ENCODE measurements at regions not wholly inside any gene's neighbourhood (a gene's known extent, or its start where the extent isn't known, plus 50 kb on each side); places are given as distances from the start of the nearest gene placed in this dataset.

GRCh38 chr2:237016121-237016915 lies 69.4 kb upstream of the COPS8 start:
- no peak for DNase-seq

DNA sequence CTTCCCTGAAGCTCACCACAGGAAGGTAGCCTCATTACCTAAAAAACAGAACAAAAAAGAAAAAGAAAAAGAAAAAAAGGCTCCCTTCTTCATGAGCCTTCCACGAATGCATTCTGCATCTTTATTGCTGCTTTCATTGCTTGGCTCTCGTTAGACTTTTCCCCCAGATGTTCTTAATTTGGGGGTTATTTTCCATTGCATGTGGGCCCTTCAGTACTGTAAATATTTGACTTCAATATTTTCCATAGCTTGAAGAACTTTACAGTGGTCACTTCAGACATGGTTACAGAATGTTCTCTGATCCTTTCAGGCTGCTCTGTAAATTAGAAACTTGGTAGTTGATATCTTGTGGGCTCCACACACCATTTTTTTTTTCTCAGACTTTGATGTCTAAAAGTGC lies 65.6 kb upstream of the COPS8 start:
- no peak for DNase-seq

GRCh38 chr2:237022533-237022932 lies 63.2 kb upstream of the COPS8 start:
- DNase-seq, result no peak

- DNase-seq, result no peak
Measured at GRCh38 chr2:237024255-237024654, 61.4 kb upstream of the COPS8 start.

- no peak for DNase-seq
Measured at GRCh38 chr2:237025090-237025865, 60.4 kb upstream of the COPS8 start.

- no peak for DNase-seq
Measured at GRCh38 chr2:237026981-237027711, 58.5 kb upstream of the COPS8 start.

- DNase-seq, result no peak
Measured at GRCh38 chr2:237027712-237028029, 58.0 kb upstream of the COPS8 start.

- no peak for DNase-seq
Measured at GRCh38 chr2:237030382-237030781, 55.3 kb upstream of the COPS8 start.

- no peak for DNase-seq
Measured at GRCh38 chr2:237033536-237034060, 52.1 kb upstream of the COPS8 start.

- DNase-seq, result no peak
Measured at GRCh38 chr2:237035781-237036475, 49.8 kb upstream of the COPS8 start.
